ENCODE measurements at regions not wholly inside any gene's neighbourhood (a gene's known extent, or its start where the extent isn't known, plus 50 kb on each side); places are given as distances from the start of the nearest gene placed in this dataset.

GRCh38 chr2:62304429-62305417, 108.8 kb downstream of the B3GNT2 start:
- no peak overlapping the region for H3K4me3 ChIP-seq (ENCODE audit: low read length)
- no peak for TF ChIP-seq ZNF274 (IDR thresholded peaks at IDR 0.05; ENCODE audit: low read depth, low read length)

- TF ChIP-seq ZNF274 (IDR thresholded peaks at IDR 0.05; ENCODE audit: low read depth, low read length) = no peak
- no peak overlapping the region; the same call in 1 of the 2 replicates for H3K4me3 ChIP-seq (ENCODE audit: low read length)
Observed at GRCh38 chr2:62303788-62304187, 107.9 kb downstream of the B3GNT2 start.

- TF ChIP-seq ZNF274 (IDR thresholded peaks at IDR 0.05; ENCODE audit: low read depth, low read length) = no peak
- H3K4me3 ChIP-seq (ENCODE audit: low read length) = no peak overlapping the region
Observed at GRCh38 chr2:62302631-62303435, 106.9 kb downstream of the B3GNT2 start.

- TF ChIP-seq ZNF274 (IDR thresholded peaks at IDR 0.05; ENCODE audit: low read depth, low read length) = no peak
- H3K4me3 ChIP-seq (ENCODE audit: low read length) = no peak overlapping the region
Observed at GRCh38 chr2:62300925-62301324, 105.0 kb downstream of the B3GNT2 start.

- H3K4me3 ChIP-seq (ENCODE audit: low read length) = no peak overlapping the region
- no peak for TF ChIP-seq ZNF274 (IDR thresholded peaks at IDR 0.05; ENCODE audit: low read depth, low read length)
Observed at GRCh38 chr2:62297624-62298010, 101.7 kb downstream of the B3GNT2 start.

- H3K4me3 ChIP-seq (ENCODE audit: low read length) = no peak overlapping the region
- TF ChIP-seq ZNF274 (IDR thresholded peaks at IDR 0.05; ENCODE audit: low read depth, low read length) = no peak
Observed at GRCh38 chr2:62296832-62297623, 101.1 kb downstream of the B3GNT2 start.

- H3K4me3 ChIP-seq (ENCODE audit: low read length) = no peak overlapping the region
- no peak for TF ChIP-seq ZNF274 (IDR thresholded peaks at IDR 0.05; ENCODE audit: low read depth, low read length)
Observed at GRCh38 chr2:62296034-62296831, 100.3 kb downstream of the B3GNT2 start.

GRCh38 chr2:62293490-62294271, 97.8 kb downstream of the B3GNT2 start:
- TF ChIP-seq ZNF274 (IDR thresholded peaks at IDR 0.05; ENCODE audit: low read depth, low read length) = no peak
- H3K4me3 ChIP-seq (ENCODE audit: low read length) = no peak overlapping the region; the same call in 1 of the 2 replicates

- H3K4me3 ChIP-seq (ENCODE audit: low read length) = no peak overlapping the region
- TF ChIP-seq ZNF274 (IDR thresholded peaks at IDR 0.05; ENCODE audit: low read depth, low read length) = no peak
Observed at GRCh38 chr2:62293151-62293489, 97.2 kb downstream of the B3GNT2 start.

GRCh38 chr2:62292190-62292589, 96.3 kb downstream of the B3GNT2 start:
- H3K4me3 ChIP-seq (ENCODE audit: low read length) = no peak overlapping the region
- TF ChIP-seq ZNF274 (IDR thresholded peaks at IDR 0.05; ENCODE audit: low read depth, low read length) = no peak

- TF ChIP-seq ZNF274 (IDR thresholded peaks at IDR 0.05; ENCODE audit: low read depth, low read length) = no peak
- no peak overlapping the region for H3K4me3 ChIP-seq (ENCODE audit: low read length)
Observed at GRCh38 chr2:62291517-62292137, 95.7 kb downstream of the B3GNT2 start.

- no peak for TF ChIP-seq ZNF274 (IDR thresholded peaks at IDR 0.05; ENCODE audit: low read depth, low read length)
- H3K4me3 ChIP-seq (ENCODE audit: low read length) = no peak overlapping the region
Observed at GRCh38 chr2:62291052-62291451, 95.1 kb downstream of the B3GNT2 start.

Data from GM08714 (cell line).